GM12878 (cell line): ENCODE measurements at regions not wholly inside any gene's neighbourhood (a gene's known extent, or its start where the extent isn't known, plus 50 kb on each side); places are given as distances from the start of the nearest gene placed in this dataset.

Experiments
- ATAC-seq: fragments of 200-7000 bp; cut with Tn5 transposase; 3 replicates; pipeline ENCODE4 v1.9.1; 2020; ENCODE audit warnings: mild to moderate bottlenecking, moderate library complexity
- BruUV-seq: library from RNA; stranded (reverse); fragments of 400-500 nt; replicated peaks from 2 replicates; lab custom pipeline; 2021; lab: Mats Ljungman, UMichigan
- CTCF ChIA-PET: fragments of 300-600 bp; sonication (Branson Sonifier 250); formaldehyde crosslinking; extraction: SDS; loops from one replicate; lab custom pipeline; 2021; ENCODE audit warnings: inconsistent platforms; lab: Yijun Ruan, JAX
- POLR2A ChIA-PET: fragments of 350-600 bp; formaldehyde crosslinking; extraction: SDS; loops from one replicate; lab custom pipeline; 2021; ENCODE audit warnings: inconsistent platforms; lab: Charles Lee
- RAD21 ChIA-PET: fragments of 300-600 bp; sonication (Branson Sonifier 250); formaldehyde crosslinking; loops from one replicate; lab custom pipeline; 2023; ENCODE audit warnings: antibody characterized with exemption; ENCODE audit not compliant: unreplicated experiment; lab: Charles Lee
- SMC1A ChIA-PET: fragments of 300-600 bp; sonication (Branson Sonifier 250); formaldehyde crosslinking; loops from one replicate; lab custom pipeline; 2023; ENCODE audit not compliant: unreplicated experiment, uncharacterized antibody; lab: Charles Lee
- DNase-seq: peaks from one replicate; pipeline ENCODE4 v3.0.0-alpha.2; 2011; ENCODE audit warnings: low read depth, low spot score
- FAIRE-seq: peaks from 3 replicates; lab custom pipeline; 2011; peaks lifted over from hg19 to GRCh38; lab: Jason Lieb, UNC
- H2AFZ ChIP-seq: 2 replicates; pipeline ENCODE4 v1.6.0; 2011; ENCODE audit warnings: low read depth, low read length, control low read depth; ENCODE audit not compliant: control insufficient read depth
- H3K27ac ChIP-seq: 2 replicates; pipeline ENCODE4 v1.5.1; 2011; ENCODE audit warnings: control low read depth; ENCODE audit not compliant: control insufficient read depth, insufficient read depth
- H3K27me3 ChIP-seq, 2 experiments: replicated peaks in 1 of 2; 2 replicates each; pipeline versions ENCODE4 v1.6.0 to v1.6.1; 2011; ENCODE audit warnings: low read length in 1 of 2; ENCODE audit not compliant: control insufficient read depth in 2 of 2, insufficient read depth in 2 of 2
- H3K36me3 ChIP-seq, 2 experiments: 2 replicates each; pipeline ENCODE4 v1.5.1; 2011; ENCODE audit warnings: low read length in 1 of 2; ENCODE audit not compliant: control insufficient read depth in 2 of 2, insufficient read depth in 2 of 2
- H3K4me1 ChIP-seq: 2 replicates; pipeline ENCODE4 v1.6.1; 2011; ENCODE audit warnings: mild to moderate bottlenecking, low read length, moderate library complexity, mixed read lengths; ENCODE audit not compliant: control insufficient read depth, insufficient read depth
- H3K4me2 ChIP-seq: 2 replicates; pipeline ENCODE4 v1.6.0; 2011; ENCODE audit warnings: control low read depth; ENCODE audit not compliant: control insufficient read depth, insufficient read depth
- H3K4me3 ChIP-seq: fragments of 200-600 bp; sonication (generic); 2 replicates; pipeline ENCODE4 v1.5.1; 2016
- H3K79me2 ChIP-seq: 2 replicates; pipeline ENCODE4 v1.6.0; 2011; ENCODE audit warnings: low read length; ENCODE audit not compliant: control insufficient read depth, insufficient read depth
- H3K9ac ChIP-seq: 2 replicates; pipeline ENCODE4 v1.8.0; 2011; ENCODE audit warnings: low read length, control low read depth, mixed read lengths; ENCODE audit not compliant: control insufficient read depth, insufficient read depth
- H3K9me3 ChIP-seq: replicated peaks from 3 replicates; pipeline ENCODE4 v1.5.1; 2011; ENCODE audit warnings: mild to moderate bottlenecking, low read length; ENCODE audit not compliant: control insufficient read depth, insufficient read depth
- H4K20me1 ChIP-seq: 2 replicates; pipeline ENCODE4 v1.6.0; 2011; ENCODE audit not compliant: control insufficient read depth, insufficient read depth
- BMI1 ChIP-seq: fragments of 450-650 bp; IDR thresholded peaks from 2 replicates; pipeline ENCODE4 v1.6.1; 2016; ENCODE audit warnings: mild to moderate bottlenecking, moderate library complexity, borderline replicate concordance
- MTA3 ChIP-seq: IDR thresholded peaks from 2 replicates; pipeline ENCODE4 v1.6.1; 2012; ENCODE audit warnings: low read length, inconsistent platforms, borderline replicate concordance
- NFXL1 ChIP-seq: fragments of 450-650 bp; IDR thresholded peaks from 2 replicates; pipeline ENCODE4 v1.6.1; 2017; ENCODE audit warnings: antibody characterized with exemption, mild to moderate bottlenecking, borderline replicate concordance
- TARDBP ChIP-seq: IDR thresholded peaks from 2 replicates; pipeline ENCODE4 v1.6.1; 2016; ENCODE audit warnings: borderline replicate concordance
- WGBS: methylation state at CpG from one replicate; pipeline ENCODE4 v1.1.6; 2016; ENCODE audit warnings: low lambda C conversion rate; ENCODE audit not compliant: insufficient replicate concordance, insufficient coverage; ENCODE audit errors: missing lambda C conversion rate; 5-methylcytosine and 5-hydroxymethylcytosine counted together
- in situ Hi-C: fragments of 300-500 bp; cut with MboI; formaldehyde crosslinking; loops from 9 replicates; pipeline ENCODE4 v1.14.3; 2018; ENCODE audit warnings: mixed read lengths
- intact Hi-C: fragments of 100-400 bp; cut with micrococcal nuclease; formaldehyde crosslinking; loops from one replicate; pipeline ENCODE4 v1.14.2; 2022; ENCODE audit not compliant: unreplicated experiment
- TF ChIP-seq, protein P1 (sequence below): fragments of 450-650 bp; IDR thresholded peaks from 2 replicates; pipeline ENCODE4 v1.6.1; 2018; ENCODE audit warnings: borderline replicate concordance, mild to moderate bottlenecking; ENCODE audit not compliant: partially characterized antibody

- in situ Hi-C loops = no loop called here
- Histone ChIP-seq H3K4me3 (no peak overlapping the region), H4K20me1 (no peaks in the 10 kb centered on the region), H3K36me3 (no peaks in the 10 kb centered on the region), H3K4me1 (no peaks in the 10 kb centered on the region), H3K9me3 (no peaks in the 10 kb centered on the region), H3K4me2 (no peak overlapping the region), H2AFZ (no peak overlapping the region), H3K79me2 (no peaks in the 10 kb centered on the region), H3K27ac (no peak overlapping the region), H3K9ac (no peak overlapping the region), H3K27me3 (no peaks in the 10 kb centered on the region)
- WGBS = 87% methylated on average over 2 of the region's 2 CpGs
- FAIRE-seq = no peak
- BruUV-seq = no TSS peak
- ChIA-PET RAD21 (no interaction called here), CTCF (interaction anchor here (0.8 to 2.1 kb wide), 3 partner anchors 363 to 1120 kb away, joined by 3 to 8 read pairs (median 3); no protein-coding TSS in a partner anchor), SMC1A (interaction anchor here (1.0 to 1.4 kb wide), 2 partner anchors 1086 to 1092 kb away, joined by 3 to 4 read pairs; no protein-coding TSS in a partner anchor), POLR2A (no interaction called here)
- no peak for ATAC-seq
- intact Hi-C loops = loop anchor here (10.0 kb wide), 1 partner anchor 308 kb away; no protein-coding TSS in a partner anchor
- DNase-seq = no peak
- TF ChIP-seq, protein P1, sequence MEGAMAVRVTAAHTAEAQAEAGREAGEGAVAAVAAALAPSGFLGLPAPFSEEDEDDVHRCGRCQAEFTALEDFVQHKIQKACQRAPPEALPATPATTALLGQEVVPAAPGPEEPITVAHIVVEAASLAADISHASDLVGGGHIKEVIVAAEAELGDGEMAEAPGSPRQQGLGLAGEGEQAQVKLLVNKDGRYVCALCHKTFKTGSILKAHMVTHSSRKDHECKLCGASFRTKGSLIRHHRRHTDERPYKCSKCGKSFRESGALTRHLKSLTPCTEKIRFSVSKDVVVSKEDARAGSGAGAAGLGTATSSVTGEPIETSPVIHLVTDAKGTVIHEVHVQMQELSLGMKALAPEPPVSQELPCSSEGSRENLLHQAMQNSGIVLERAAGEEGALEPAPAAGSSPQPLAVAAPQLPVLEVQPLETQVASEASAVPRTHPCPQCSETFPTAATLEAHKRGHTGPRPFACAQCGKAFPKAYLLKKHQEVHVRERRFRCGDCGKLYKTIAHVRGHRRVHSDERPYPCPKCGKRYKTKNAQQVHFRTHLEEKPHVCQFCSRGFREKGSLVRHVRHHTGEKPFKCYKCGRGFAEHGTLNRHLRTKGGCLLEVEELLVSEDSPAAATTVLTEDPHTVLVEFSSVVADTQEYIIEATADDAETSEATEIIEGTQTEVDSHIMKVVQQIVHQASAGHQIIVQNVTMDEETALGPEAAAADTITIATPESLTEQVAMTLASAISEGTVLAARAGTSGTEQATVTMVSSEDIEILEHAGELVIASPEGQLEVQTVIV = no peak
- TF ChIP-seq NFXL1 (no peak), BMI1 (no peak)
These were observed 439.7 kb downstream of the RFPL4B start for GRCh38 chr6:112786801-112787200.

DNA sequence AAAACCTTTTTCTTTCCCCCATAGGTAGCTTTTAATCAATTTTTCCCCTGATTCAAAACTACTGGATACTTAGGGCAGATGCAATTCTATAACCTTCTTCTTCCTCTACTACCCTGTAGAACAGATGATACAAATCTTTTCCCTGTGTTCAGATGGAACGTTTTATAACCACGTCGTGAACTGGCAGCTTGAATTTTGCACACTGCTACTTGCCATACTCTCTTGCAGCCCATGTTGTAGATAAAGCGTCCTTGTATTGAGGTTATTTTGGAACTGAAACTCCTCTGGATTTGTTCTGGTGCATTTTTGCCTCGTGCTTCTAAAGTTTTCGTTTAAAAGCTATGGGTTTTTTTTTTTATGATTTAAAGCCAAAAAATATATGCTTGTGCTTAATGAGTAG, 440.2 kb downstream of the RFPL4B start:
- ATAC-seq = no peak
- Histone ChIP-seq H3K4me2 (no peak overlapping the region), H3K36me3 (no peaks in the 10 kb centered on the region), H3K4me3 (no peak overlapping the region), H3K27ac (no peak overlapping the region), H2AFZ (no peak overlapping the region), H3K9me3 (no peaks in the 10 kb centered on the region), H3K9ac (no peak overlapping the region), H3K4me1 (no peaks in the 10 kb centered on the region), H3K27me3 (no peaks in the 10 kb centered on the region)
- CTCF ChIA-PET = interaction anchor here (0.8 to 2.1 kb wide), 3 partner anchors 363 to 1119 kb away, joined by 3 to 8 read pairs (median 3); no protein-coding TSS in a partner anchor
- WGBS = 62% methylated on average over 6 of the region's 6 CpGs
- intact Hi-C loops = loop anchor here (10.0 kb wide), 1 partner anchor 307 kb away; no protein-coding TSS in a partner anchor
- RAD21 ChIA-PET = no interaction called here
- TF ChIP-seq MTA3 (no peak), TARDBP (no peak)
- TF ChIP-seq, all 136 proteins: peak for 0
- Histone ChIP-seq H4K20me1 (no peaks in the 10 kb centered on the region), H3K79me2 (no peaks in the 10 kb centered on the region)
- DNase-seq (no peak), FAIRE-seq (no peak)
- no TSS peak for BruUV-seq
- ChIA-PET SMC1A (interaction anchor here (1.4 kb wide), 1 partner anchor 1092 kb away, joined by 4 read pairs; no protein-coding TSS in a partner anchor), POLR2A (no interaction called here)
- in situ Hi-C loops = no loop called here
